ENCODE measurements at regions not wholly inside any gene's neighbourhood (a gene's known extent, or its start where the extent isn't known, plus 50 kb on each side); places are given as distances from the start of the nearest gene placed in this dataset.

- Mint-ChIP-seq H3K4me1 (peaks cover 47% of the 10 kb centered on the region), H3K36me3 (ENCODE audit: low read depth) (no peaks in the 10 kb centered on the region), H3K9me3 (no peaks in the 10 kb centered on the region), H3K27me3 (ENCODE audit: low read depth, poor library complexity) (peaks cover 10% of the 10 kb centered on the region), H3K27ac (peak overlapping the region; percentile 60), H3K4me3 (no peak overlapping the region)
- no peak for DNase-seq
- no peak for TF ChIP-seq CTCF (IDR thresholded peaks at IDR 0.05)
Observed at GRCh38 chr20:50273601-50274491, 83.2 kb downstream of the CEBPB start.

GRCh38 chr20:50274570-50275430 lies 84.2 kb downstream of the CEBPB start:
- TF ChIP-seq CTCF (IDR thresholded peaks at IDR 0.05), result no peak
- H3K4me1 Mint-ChIP-seq, result peaks cover 39% of the 10 kb centered on the region

GRCh38 chr20:50276119-50277063 lies 85.8 kb downstream of the CEBPB start:
- Mint-ChIP-seq H3K4me3 (no peak overlapping the region), H3K27ac (no peak overlapping the region), H3K9me3 (no peaks in the 10 kb centered on the region), H3K27me3 (ENCODE audit: low read depth, poor library complexity) (no peaks in the 10 kb centered on the region), H3K4me1 (peaks cover 40% of the 10 kb centered on the region), H3K36me3 (ENCODE audit: low read depth) (no peaks in the 10 kb centered on the region)
- no peak for DNase-seq
- no peak for TF ChIP-seq CTCF (IDR thresholded peaks at IDR 0.05)

More at GRCh38 chr20:50274570-50275430, 84.2 kb downstream of the CEBPB start:
- H3K9me3 Mint-ChIP-seq, result no peaks in the 10 kb centered on the region
- DNase-seq, result no peak
- H3K36me3 Mint-ChIP-seq (ENCODE audit: low read depth), result no peaks in the 10 kb centered on the region
- no peak overlapping the region for H3K4me3 Mint-ChIP-seq
- H3K27ac Mint-ChIP-seq, result no peak overlapping the region
- peaks cover 5% of the 10 kb centered on the region for H3K27me3 Mint-ChIP-seq (ENCODE audit: low read depth, poor library complexity)

GRCh38 chr20:50277064-50277415 lies 86.4 kb downstream of the CEBPB start:
- peak overlapping the region; percentile 1 for H3K27ac Mint-ChIP-seq

More at GRCh38 chr20:50277064-50277415, 86.4 kb downstream of the CEBPB start:
- Mint-ChIP-seq H3K27me3 (ENCODE audit: low read depth, poor library complexity) (no peaks in the 10 kb centered on the region), H3K4me3 (no peak overlapping the region), H3K9me3 (no peaks in the 10 kb centered on the region), H3K4me1 (peaks cover 46% of the 10 kb centered on the region), H3K36me3 (ENCODE audit: low read depth) (no peaks in the 10 kb centered on the region)
- TF ChIP-seq CTCF (IDR thresholded peaks at IDR 0.05), result no peak
- no peak for DNase-seq
